HG03097 (cell line): ENCODE measurements at regions not wholly inside any gene's neighbourhood (a gene's known extent, or its start where the extent isn't known, plus 50 kb on each side); places are given as distances from the start of the nearest gene placed in this dataset.

ENCODE experiments used
- ATAC-seq: cut with Tn5 transposase; IDR thresholded peaks from one replicate; pipeline ENCODE4 v1.9.1; 2021; ENCODE audit not compliant: unreplicated experiment, low FRiP score

GRCh38 chr14:31992011-31992447, 85.1 kb upstream of the ARHGAP5 start:
- no peak for ATAC-seq

GRCh38 chr14:31993521-31993951, 83.6 kb upstream of the ARHGAP5 start:
- ATAC-seq: no peak

- ATAC-seq: no peak
Measured at GRCh38 chr14:31994391-31995033, 82.6 kb upstream of the ARHGAP5 start.

GRCh38 chr14:32003585-32003984, 73.5 kb upstream of the ARHGAP5 start:
- no peak for ATAC-seq

- no peak for ATAC-seq
Measured at GRCh38 chr14:32004300-32004699, 72.8 kb upstream of the ARHGAP5 start.

GRCh38 chr14:32005628-32006027, 71.5 kb upstream of the ARHGAP5 start:
- no peak for ATAC-seq

DNA sequence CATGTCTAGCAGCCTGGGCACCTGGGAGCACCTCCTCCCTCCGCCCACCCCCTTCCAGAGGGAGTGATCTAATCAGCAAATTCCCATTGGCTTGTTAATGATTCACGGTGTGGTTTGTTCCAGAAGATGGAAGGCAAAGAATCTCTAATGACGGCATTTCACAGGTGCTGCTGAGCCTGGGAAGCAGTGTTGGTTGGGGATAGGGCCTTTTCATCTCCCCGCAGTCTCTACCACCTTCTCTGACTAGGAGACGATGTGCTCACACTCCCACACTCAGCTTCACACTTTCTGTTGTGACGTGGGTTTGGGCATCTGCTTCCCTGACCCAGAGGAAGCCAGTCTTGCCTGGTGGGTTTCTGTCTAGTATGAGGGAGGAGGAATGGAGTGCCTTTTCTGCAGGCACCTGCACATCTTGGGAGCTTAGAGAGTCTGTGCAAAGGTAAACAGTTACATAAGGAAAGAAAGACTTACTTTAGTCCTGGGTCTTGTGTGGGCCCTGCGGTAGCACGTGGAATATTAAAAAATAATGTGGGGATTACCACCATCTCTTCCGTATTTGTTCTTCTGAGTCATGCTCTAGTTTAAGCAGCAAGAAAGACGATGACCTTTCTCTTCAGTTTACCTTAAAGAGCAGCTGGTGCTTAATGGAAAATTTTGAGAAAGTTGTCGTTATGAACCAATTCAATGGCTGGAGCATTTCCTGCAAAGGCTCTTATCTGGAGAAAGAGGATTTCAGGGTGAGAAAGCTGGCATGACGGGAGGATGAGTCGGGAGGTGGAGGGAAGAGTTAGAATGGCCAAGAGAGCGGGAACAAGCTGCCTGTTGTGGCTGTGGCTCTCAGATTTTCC, 70.6 kb upstream of the ARHGAP5 start:
- ATAC-seq: no peak

GRCh38 chr14:32007755-32008362, 69.2 kb upstream of the ARHGAP5 start:
- no peak for ATAC-seq

- ATAC-seq: no peak
Measured at GRCh38 chr14:32008602-32009193, 68.4 kb upstream of the ARHGAP5 start.

- no peak for ATAC-seq
Measured at GRCh38 chr14:32009221-32009975, 67.7 kb upstream of the ARHGAP5 start.

DNA sequence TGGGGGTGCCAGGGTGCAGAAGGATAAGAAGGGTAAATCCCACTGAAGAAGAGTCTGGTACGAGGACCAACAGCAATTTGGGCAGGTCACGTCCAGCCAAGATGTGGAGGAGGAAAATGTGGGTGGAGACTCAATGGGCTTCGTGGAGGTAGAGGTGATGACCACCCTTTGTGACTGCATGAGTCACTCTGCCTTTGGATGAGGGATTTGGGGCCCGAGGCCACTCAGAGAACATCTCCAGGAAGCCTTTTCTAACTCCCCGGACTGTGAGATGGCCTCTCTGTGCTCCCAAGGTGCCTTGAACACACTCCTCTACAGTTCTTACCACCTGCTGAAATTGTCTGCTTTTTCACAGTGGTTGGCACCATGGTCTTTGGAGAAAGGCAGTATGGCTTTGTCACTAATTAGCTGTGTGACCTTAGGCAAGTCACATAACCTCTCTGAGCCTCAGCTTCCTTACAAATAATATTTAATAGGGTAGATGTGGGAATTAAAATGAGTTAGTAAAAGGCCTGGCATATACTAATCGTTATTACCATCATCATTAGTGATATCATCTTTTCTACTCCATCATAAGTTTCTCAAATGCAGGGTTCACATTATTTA, 67.0 kb upstream of the ARHGAP5 start:
- ATAC-seq: no peak

GRCh38 chr14:32010604-32011125, 66.4 kb upstream of the ARHGAP5 start:
- no peak for ATAC-seq

DNA sequence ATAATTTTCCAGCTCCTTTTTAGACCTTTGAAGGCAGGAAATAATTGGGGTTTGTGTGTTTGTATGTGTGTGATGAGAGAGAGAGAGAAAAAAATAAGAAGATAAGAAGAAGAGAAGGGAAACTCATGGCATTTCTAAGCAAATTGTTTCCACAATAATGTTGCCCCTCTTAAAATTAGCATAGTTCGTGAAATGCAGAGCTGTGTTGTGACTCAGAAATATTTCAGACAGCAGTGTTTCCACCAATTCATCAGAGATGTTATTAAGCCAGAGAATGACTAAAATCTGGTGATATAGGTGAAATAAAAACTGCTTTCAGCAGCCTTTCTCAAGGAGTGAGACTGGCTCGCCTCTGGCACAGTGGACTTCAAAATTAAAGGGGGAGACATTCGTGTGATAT, 65.9 kb upstream of the ARHGAP5 start:
- no peak for ATAC-seq

DNA sequence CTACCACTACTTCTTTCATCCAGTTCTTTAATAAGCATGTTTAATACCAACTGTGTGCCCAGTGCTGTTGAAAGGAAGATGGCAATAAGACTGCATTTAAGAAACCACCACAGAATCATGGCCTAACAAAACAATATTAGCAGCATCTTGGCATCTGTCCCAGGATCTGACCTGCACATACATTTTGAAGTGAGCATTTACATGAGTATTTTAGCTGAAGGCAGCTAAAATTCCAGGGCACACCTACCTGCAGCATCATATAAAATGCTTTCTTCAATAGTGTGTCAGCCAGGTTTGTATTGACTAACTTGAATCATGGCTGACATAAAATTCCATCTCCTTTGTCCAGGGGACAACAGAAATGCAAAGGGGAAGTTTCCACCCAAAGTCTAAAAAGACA, 65.0 kb upstream of the ARHGAP5 start:
- ATAC-seq: no peak

- no peak for ATAC-seq
Measured at GRCh38 chr14:32012571-32012970, 64.5 kb upstream of the ARHGAP5 start.

GRCh38 chr14:32013083-32013482, 64.0 kb upstream of the ARHGAP5 start:
- ATAC-seq: no peak

GRCh38 chr14:32014057-32014456, 63.0 kb upstream of the ARHGAP5 start:
- no peak for ATAC-seq

DNA sequence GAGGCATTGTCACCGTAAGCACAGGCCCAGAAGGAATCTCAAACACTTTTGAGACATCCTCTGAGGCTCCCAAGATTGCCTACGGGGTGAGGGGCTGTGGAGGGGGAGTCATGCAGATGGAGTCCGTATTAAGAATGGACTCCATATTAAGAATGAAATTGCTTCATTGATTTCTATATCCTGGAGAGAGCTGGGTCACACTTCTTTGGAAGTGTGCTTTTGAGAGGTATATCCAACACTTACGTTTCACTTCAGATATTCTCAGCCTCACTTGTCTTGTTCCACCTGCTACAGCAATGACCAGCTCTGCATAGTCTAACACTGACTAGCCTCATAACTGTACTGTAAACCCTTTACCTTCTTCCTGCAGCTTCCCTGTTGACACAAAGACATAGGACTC, 62.6 kb upstream of the ARHGAP5 start:
- no peak for ATAC-seq

DNA sequence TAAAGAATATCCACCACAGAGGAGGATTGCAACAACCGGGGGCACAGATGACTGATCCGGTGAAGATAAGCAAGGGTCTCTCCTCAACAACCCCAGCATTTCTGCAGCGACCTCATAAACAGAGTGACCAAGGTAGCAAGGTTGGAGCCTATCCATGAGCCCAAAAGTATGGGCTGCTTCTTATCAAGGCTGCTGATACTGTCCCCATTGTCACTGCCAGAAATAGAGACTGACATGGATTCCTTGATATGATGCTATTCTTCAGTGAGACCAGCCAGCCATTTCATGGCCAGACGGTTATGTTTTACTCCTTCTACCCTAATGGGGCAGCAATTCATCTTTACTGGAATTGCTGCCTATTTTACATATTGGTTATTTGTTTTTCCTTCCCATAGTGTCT, 61.9 kb upstream of the ARHGAP5 start:
- ATAC-seq: no peak

DNA sequence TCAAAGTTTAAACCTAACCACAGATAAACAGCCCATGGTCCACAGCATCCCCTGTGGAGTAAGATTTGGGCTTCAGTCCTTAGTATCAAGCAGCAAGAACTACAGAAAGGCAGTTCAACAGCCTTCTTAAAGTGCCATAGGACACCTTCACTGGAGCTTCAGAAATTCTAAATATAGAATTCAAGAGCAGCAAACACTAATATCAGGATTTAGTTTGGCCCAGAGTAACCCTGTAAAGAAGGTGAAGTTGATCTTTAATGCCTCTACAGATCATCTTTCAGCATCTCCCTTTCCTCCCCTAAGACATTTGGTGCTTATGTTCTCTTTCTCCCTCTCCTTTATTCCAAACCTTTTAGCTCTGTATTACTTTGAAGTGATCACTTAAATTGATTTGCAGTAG, 59.5 kb upstream of the ARHGAP5 start:
- ATAC-seq: no peak
